MM.1S (cell line): ENCODE measurements at regions not wholly inside any gene's neighbourhood (a gene's known extent, or its start where the extent isn't known, plus 50 kb on each side); places are given as distances from the start of the nearest gene placed in this dataset.

Experiments used
- EZH2 ChIP-seq: fragments of 300-600 bp; sonication (generic); optimal IDR thresholded peaks from 2 replicates; pipeline ENCODE3; 2017; ENCODE audit warnings: low read depth, mild to moderate bottlenecking, antibody characterized with exemption, low read length, mixed read lengths
- TF ChIP-seq, protein P1 (sequence below): fragments of 300-600 bp; sonication (generic); IDR thresholded peaks from 2 replicates; pipeline ENCODE4 v1.5.1; 2016; ENCODE audit warnings: antibody characterized with exemption, low read length, mixed read lengths

DNA sequence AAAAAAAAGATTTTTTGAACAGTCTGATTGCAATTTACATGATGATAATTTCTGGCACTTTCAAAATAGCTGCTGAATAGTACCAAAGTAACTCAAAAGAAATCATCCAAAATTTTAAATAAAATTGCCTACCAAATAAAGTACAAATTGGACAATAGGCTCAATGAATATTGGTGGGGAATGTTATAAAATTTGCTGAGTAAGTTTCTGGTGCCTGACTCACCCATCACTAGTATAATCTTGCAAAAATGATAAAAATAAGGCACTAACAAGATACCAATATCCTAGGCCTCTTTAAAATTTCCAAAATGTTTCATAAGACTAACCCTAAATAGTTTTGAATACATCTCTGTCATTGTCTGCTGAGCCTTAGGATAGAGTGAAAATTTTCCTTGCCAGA, 145.3 kb upstream of the LRFN5 start:
- TF ChIP-seq, protein P1, sequence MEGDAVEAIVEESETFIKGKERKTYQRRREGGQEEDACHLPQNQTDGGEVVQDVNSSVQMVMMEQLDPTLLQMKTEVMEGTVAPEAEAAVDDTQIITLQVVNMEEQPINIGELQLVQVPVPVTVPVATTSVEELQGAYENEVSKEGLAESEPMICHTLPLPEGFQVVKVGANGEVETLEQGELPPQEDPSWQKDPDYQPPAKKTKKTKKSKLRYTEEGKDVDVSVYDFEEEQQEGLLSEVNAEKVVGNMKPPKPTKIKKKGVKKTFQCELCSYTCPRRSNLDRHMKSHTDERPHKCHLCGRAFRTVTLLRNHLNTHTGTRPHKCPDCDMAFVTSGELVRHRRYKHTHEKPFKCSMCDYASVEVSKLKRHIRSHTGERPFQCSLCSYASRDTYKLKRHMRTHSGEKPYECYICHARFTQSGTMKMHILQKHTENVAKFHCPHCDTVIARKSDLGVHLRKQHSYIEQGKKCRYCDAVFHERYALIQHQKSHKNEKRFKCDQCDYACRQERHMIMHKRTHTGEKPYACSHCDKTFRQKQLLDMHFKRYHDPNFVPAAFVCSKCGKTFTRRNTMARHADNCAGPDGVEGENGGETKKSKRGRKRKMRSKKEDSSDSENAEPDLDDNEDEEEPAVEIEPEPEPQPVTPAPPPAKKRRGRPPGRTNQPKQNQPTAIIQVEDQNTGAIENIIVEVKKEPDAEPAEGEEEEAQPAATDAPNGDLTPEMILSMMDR, result no peak
- TF ChIP-seq EZH2, result no peak
